Motor neuron (in vitro differentiated cells): ENCODE measurements at regions not wholly inside any gene's neighbourhood (a gene's known extent, or its start where the extent isn't known, plus 50 kb on each side); places are given as distances from the start of the nearest gene placed in this dataset.

ENCODE experiments used
- ATAC-seq, 8 experiments: fragments of 200-7000 bp; cut with Tn5 transposase; replicated peaks in 6 of 8; 2 replicates each; pipeline ENCODE4 v1.8.0; 2021; ENCODE audit warnings: mild to moderate bottlenecking in 8 of 8, moderate library complexity in 8 of 8
- H3K27ac ChIP-seq, 2 donors: fragments of 250-450 bp; sonication (Bioruptor Pico); 2 replicates each; pipeline ENCODE4 v1.9.0; 2021; ENCODE audit warnings: antibody characterized with exemption in 2 of 2, mild to moderate bottlenecking in 2 of 2, moderate library complexity in 1 of 2
- H3K4me1 ChIP-seq, 2 donors: fragments of 250-450 bp; sonication (Bioruptor Pico); replicated peaks in 1 of 2; 2 replicates each; pipeline ENCODE4 v1.6.1; 2021; ENCODE audit warnings: antibody characterized with exemption in 2 of 2, mild to moderate bottlenecking in 2 of 2, moderate library complexity in 1 of 2
- H3K4me3 ChIP-seq, 5 donors: fragments of 250-450 bp; sonication (Bioruptor Pico); 2 replicates each; pipeline ENCODE4 v1.9.0; 2021; ENCODE audit warnings: antibody characterized with exemption in 5 of 5, mild to moderate bottlenecking in 5 of 5, moderate library complexity in 4 of 5
- WGBS, 10 experiments: fragments of 450-650 bp; shearing (Covaris generic); methylation state at CpG; one replicate each; pipeline ENCODE4 v1.0.0; 2022; 5-methylcytosine and 5-hydroxymethylcytosine counted together
- in situ Hi-C, 9 experiments: fragments of 400-800 bp; cut with MboI; loops; one replicate each; pipeline ENCODE4 v1.15.0; 2021; ENCODE audit warnings: low sequenced_read_pairs in 9 of 9, low pct_unique_long_range_greater_than_20kb in 2 of 9; ENCODE audit not compliant: unreplicated experiment in 9 of 9

DNA sequence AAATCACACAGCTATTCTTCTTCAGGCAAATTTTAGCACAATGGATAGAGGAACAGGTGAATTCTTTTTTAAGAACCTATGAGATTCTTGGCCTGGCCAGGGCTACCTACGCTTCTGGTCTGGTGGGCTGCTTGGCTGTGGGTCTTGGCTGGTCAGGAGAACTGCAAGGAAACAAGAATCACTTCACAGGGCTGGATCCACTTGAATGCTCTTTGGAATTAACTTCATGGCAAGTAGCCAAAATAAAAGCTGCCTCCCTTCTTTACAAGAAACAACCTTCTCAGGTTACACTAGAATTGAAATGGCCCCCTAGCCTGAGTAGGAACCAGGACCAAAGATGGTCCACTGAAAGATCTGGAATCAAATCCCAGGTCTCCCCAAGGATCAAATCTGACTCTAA lies 519.1 kb downstream of the IQCM start:
- in situ Hi-C loops = no loop called here
- H3K4me3 ChIP-seq = no peak overlapping the region
- no peak overlapping the region for H3K27ac ChIP-seq
- no peaks in the 10 kb centered on the region for H3K4me1 ChIP-seq
- peak in 2 of 8 experiments; percentile 82 to 90 for ATAC-seq
- 0 to 100% (median 77%) methylated on average over 1 of the region's 1 CpG; no CpG with 5 or more reads in 4 of the 10 experiments for WGBS, 10 experiments

DNA sequence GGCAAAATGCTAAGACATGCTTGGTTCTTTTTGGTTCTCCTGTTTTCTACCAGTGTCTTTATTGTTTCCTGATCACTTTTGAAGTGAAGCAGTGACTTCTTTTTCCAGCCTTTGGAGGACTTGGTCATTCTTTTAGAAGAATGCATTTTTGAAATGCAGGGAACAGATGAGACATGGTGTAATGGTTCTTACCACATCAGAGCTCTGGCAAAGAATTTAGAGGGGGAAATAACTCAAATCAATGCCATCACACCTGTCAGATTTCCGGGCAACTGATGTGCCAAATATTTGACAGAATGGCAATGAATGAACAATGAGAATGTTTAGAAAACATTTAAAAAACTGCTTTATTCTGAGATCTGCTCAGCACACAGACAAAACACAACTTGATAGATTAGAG lies 519.6 kb downstream of the IQCM start:
- ATAC-seq = no peak
- WGBS, 10 experiments = 50 to 100% (median 89%) methylated on average over 1 of the region's 1 CpG; no CpG with 5 or more reads in 2 of the 10 experiments
- no peaks in the 10 kb centered on the region for H3K4me1 ChIP-seq
- H3K4me3 ChIP-seq = no peak overlapping the region
- no peak overlapping the region for H3K27ac ChIP-seq
- in situ Hi-C loops = no loop called here

DNA sequence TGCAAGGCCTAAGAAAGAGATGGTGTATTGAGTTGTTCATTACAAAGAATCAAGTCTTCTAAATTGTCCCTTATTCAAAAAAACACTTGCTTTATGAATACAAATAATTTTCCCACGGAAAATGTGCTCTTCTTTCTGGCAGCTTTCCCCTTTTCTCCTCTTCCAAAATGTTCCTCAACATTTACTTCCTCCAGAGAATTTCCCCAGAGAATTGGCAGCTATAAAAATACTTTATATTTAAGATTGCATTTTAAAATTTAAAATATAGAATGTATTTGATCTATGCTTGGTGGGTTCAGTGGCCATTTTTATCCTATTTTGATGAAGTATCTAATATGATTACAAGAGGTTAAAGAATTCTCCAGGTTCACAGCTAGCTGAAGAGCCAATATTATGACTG lies 521.0 kb downstream of the IQCM start:
- Histone ChIP-seq H3K4me3 (no peak overlapping the region), H3K27ac (no peak overlapping the region), H3K4me1 (no peaks in the 10 kb centered on the region)
- ATAC-seq = no peak
- in situ Hi-C loops = no loop called here
- 13 to 100% (median 80%) methylated on average over 1 of the region's 1 CpG; no CpG with 5 or more reads in 1 of the 10 experiments for WGBS, 10 experiments

DNA sequence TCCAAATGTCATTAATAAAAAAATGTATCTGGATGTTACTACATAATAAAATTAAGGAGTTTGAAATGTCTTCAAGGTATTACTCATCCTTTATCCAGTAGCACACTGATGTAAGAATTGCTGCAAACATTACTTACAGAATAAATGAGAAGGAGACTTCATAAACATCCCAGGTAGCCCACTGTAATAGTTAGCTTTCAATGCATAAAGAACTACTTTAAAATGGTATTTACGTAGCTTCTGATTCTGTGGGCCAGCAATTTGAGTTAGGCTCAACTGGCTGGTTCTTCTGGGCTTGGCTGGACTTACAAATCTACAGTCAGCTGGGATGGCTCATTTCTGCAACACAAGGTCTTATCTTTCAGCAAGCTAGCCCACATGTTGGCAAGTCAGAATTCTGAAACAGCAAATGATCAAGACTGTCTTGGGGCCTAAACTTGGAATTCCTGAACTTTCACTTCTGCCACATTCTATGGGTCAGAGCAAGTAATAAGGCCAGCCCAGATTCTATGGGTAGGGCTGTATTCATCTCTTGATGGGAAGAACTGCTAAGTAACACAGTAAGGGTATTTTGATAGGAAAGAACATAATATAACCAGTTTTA lies 522.5 kb downstream of the IQCM start:
- in situ Hi-C loops = no loop called here
- peak in 1 of 8 experiments; percentile 54 for ATAC-seq
- Histone ChIP-seq H3K4me3 (no peak overlapping the region), H3K4me1 (no peaks in the 10 kb centered on the region), H3K27ac (no peak overlapping the region)
- WGBS, 10 experiments = 33 to 100% (median 88%) methylated on average over 1 of the region's 1 CpG; no CpG with 5 or more reads in 2 of the 10 experiments

DNA sequence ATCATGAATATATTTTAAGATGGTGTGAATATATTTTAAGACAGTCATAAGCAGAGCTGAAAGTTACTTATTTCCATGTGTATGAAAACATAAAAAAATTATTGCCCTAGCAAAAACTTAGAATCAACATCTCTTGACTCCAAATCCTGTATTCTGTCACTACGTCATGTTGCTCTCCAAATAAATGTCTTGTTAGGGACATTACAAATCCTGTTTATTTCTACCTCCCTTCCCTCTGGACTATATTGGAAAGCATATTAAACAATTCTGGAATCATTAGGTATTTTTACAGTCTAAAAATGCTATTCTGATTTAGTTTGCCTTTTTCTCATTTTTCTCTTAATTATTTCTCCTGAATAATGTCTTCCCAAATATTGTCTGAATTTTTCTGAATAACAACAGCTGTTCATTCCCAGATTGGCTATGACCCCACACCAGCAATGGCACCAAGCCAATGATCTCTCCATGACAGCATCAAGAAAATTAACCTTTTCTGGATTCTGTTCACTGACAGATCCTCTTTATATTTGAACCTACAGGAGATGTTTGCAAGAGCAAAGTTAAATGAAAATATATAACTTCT lies 523.1 kb downstream of the IQCM start:
- no peak for ATAC-seq
- in situ Hi-C loops = no loop called here
- Histone ChIP-seq H3K4me3 (no peak overlapping the region), H3K4me1 (no peaks in the 10 kb centered on the region), H3K27ac (no peak overlapping the region)
- WGBS, 10 experiments = 33 to 100% (median 80%) methylated on average over 1 of the region's 1 CpG; no CpG with 5 or more reads in 1 of the 10 experiments

DNA sequence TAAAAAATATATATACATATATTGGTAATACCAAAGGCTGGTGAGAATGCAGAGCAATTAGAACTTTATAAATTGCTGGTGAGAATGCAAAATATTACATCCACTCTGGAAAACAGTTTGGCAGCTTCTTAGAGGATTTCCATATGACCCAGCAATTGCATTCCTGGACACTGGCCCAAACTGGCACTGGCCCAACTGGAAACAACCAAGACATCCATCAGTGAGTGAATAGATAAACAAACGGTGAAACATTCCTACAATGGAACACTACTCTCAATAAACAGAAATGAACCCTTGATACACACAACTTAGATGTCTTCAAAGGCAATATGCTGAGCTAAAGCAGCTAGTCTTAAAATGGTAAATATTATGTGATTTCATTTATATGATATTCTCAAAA lies 524.2 kb downstream of the IQCM start:
- Histone ChIP-seq H3K4me1 (no peaks in the 10 kb centered on the region), H3K4me3 (no peak overlapping the region), H3K27ac (no peak overlapping the region)
- ATAC-seq = peak in 4 of 8 experiments; percentile 33 to 66 (median 51)
- in situ Hi-C loops = no loop called here
- WGBS, 10 experiments = 0 to 83% (median 11%) methylated on average over 1 of the region's 1 CpG; no CpG with 5 or more reads in 3 of the 10 experiments

DNA sequence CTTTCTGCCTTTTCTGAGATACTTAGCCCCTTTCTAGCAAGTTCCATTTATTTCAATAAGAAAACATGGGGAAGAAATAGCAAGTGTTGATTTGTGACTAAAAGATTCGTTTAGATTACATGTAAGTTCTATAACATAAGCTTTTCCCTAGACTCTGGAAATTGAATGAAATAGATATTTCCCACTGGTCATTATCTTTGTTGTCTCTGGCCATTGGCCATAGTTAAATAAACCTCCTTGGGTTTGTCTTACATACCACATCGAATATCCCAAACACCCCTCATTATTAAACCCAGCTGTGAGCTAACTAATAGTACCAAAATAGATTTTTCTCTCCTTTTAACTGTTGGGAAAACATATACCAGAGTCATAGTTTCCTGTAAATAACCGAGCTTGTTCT lies 534.8 kb downstream of the IQCM start:
- WGBS, 10 experiments = 0 to 80% (median 59%) methylated on average over 1 to 3 of the region's 3 CpGs
- in situ Hi-C loops = no loop called here
- ATAC-seq = no peak
- Histone ChIP-seq H3K4me3 (no peak overlapping the region), H3K27ac (no peak overlapping the region), H3K4me1 (no peaks in the 10 kb centered on the region)

DNA sequence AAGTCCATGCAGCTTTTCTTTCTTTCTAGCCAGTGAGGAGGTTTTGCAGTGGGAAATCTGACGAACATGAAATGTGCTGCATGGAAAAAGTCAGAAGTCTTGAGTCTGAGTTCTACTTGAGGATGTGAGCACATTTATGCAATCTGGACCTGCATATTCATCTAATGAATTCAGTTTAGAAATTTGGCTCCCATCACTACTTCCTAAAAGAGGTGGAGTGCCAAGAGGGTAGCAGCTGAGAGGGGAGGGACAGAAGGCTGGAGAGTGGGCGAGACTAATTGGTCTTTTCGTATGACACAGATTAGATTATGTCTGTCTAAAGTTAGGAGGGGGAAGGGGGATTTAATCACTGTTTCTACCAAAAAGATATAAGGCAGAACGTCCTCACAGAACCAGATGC lies 535.9 kb downstream of the IQCM start:
- Histone ChIP-seq H3K4me1 (no peaks in the 10 kb centered on the region), H3K4me3 (no peak overlapping the region), H3K27ac (no peak overlapping the region)
- 0 to 83% (median 46%) methylated on average over 1 to 4 of the region's 4 CpGs for WGBS, 10 experiments
- in situ Hi-C loops = no loop called here
- ATAC-seq = peak in 3 of 8 experiments; percentile 65 to 96 (median 93)

DNA sequence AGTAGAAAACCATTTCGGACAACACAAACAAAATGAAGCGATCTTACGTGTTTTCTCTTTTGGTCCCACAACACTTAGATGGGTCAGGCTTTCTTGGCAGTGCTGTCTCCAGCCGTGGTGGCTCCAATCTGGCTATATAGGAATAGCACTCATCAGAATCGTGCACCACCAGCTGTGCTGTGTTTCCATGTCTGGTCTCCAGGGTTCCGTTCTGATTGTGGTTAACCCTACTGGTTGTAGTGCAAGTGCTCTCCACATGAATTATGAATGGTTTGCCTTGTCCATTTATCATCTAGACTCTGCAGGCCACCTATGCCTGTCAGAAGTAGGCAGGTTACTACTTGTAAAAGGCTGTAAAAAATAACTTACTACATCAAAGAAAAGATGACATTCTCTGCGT lies 536.3 kb downstream of the IQCM start:
- Histone ChIP-seq H3K4me3 (no peak overlapping the region), H3K4me1 (no peaks in the 10 kb centered on the region), H3K27ac (no peak overlapping the region)
- 64 to 100% (median 81%) methylated on average over 1 to 7 of the region's 7 CpGs; no CpG with 5 or more reads in 2 of the 10 experiments for WGBS, 10 experiments
- peak in 1 of 8 experiments; percentile 35 for ATAC-seq
- in situ Hi-C loops = no loop called here

DNA sequence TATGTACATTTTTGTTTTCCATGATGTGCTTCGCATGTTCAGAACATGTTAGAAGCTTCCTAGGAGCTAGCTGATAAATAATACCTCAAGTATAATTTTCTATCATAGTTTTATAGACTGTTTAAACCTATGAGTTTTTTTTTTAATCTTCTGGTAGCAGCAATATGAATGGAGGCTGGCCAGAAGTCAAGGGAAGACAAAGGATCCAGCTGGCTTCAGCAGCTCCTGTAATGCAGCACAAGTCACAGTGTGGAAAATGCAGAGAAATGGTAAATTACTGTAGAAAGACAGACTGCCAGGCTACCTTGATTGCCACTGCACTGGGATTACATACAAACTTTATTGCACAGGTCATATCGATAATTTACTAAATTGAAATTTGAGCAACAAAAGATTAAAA lies 537.9 kb downstream of the IQCM start:
- 33 to 100% (median 90%) methylated on average over 1 to 2 of the region's 2 CpGs; no CpG with 5 or more reads in 2 of the 10 experiments for WGBS, 10 experiments
- H3K4me1 ChIP-seq = no peaks in the 10 kb centered on the region
- ATAC-seq = no peak

DNA sequence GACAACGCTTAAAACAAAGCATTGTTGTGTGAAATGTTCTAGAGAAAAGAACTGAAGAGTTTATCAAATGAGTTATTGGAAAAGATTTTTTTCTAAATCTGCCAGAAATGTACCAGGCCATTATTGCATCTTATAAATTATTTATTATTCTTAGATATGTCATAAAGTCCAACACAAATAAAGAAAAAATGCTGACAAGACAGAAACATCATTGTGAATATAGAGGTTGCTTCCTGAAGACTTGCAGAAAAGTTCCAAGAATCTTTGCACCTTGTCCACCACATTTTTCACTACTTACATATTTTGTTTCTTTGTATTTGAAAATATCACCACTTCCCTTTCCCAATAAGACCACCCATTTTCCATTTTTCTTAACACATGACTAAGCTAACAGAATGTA lies 545.8 kb downstream of the IQCM start:
- in situ Hi-C loops = loop anchor here in 1 of 9 experiments (25.0 kb wide), 1 partner anchor 258 kb away; no protein-coding TSS in a partner anchor
- no peak for ATAC-seq

More for the DNA sequence above, 537.9 kb downstream of the IQCM start:
- Histone ChIP-seq H3K27ac (no peak overlapping the region), H3K4me3 (no peak overlapping the region)
- in situ Hi-C loops = no loop called here

DNA sequence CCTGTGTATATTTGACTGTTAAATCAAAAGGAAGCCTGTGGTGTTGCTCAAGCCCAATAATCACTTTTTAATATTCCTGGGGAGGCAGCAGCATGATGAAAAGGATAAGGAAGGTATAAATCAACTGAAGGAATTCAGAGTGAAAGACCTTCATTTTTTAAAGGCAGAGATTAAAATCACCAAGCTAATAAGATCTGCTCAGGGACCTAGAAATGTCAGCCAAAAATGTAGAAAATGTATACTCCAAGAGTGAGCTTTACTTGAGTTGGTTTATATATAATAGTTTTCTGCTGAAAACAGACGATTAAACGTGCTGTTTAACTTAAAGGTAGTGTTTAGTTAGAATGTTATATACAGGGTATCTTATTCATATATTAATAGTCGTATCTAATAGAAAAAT lies 549.3 kb downstream of the IQCM start:
- 9 to 100% (median 82%) methylated on average over 1 to 3 of the region's 3 CpGs for WGBS, 10 experiments
- no peaks in the 10 kb centered on the region for H3K4me1 ChIP-seq
- H3K27ac ChIP-seq = no peak overlapping the region
- ATAC-seq = no peak
- in situ Hi-C loops = loop anchor here in 1 of 9 experiments (25.0 kb wide), 1 partner anchor 254 kb away; no protein-coding TSS in a partner anchor
- no peak overlapping the region for H3K4me3 ChIP-seq

More for the DNA sequence above, 545.8 kb downstream of the IQCM start:
- 33 to 100% (median 94%) methylated on average over 1 of the region's 1 CpG; no CpG with 5 or more reads in 1 of the 10 experiments for WGBS, 10 experiments
- Histone ChIP-seq H3K4me1 (no peaks in the 10 kb centered on the region), H3K4me3 (no peak overlapping the region), H3K27ac (no peak overlapping the region)

DNA sequence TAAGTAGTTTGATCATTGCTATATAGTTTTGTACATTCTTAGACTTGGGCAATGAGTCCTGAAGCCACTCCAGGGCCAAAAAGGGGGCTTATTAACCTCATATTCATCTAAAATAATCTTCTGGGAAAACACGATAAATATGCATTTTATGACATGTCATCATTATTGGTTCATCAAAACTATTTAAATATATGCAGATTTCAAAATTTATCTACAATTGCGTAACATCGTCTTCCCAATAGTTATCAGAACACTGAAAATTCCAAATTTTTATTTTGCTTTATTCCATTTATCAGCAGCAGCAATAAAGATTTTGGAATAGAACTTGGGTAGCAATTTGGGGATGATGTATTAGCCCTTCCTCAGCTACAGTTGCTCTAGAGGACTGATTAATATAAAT lies 550.0 kb downstream of the IQCM start:
- H3K27ac ChIP-seq = no peak overlapping the region
- no peak overlapping the region for H3K4me3 ChIP-seq
- H3K4me1 ChIP-seq = no peaks in the 10 kb centered on the region
- no peak for ATAC-seq
- 47 to 100% (median 77%) methylated on average over 1 to 3 of the region's 3 CpGs for WGBS, 10 experiments
- in situ Hi-C loops = loop anchor here in 1 of 9 experiments (25.0 kb wide), 1 partner anchor 253 kb away; no protein-coding TSS in a partner anchor
